IPS DF 19.7 (cell line): ENCODE measurements at regions not wholly inside any gene's neighbourhood (a gene's known extent, or its start where the extent isn't known, plus 50 kb on each side); places are given as distances from the start of the nearest gene placed in this dataset.
"Not testable (repeated sequence)": the region's sequence is repeated elsewhere in the genome, so short reads cannot be mapped to it uniquely, and the experiment has no call there.

Source experiments
- DNase-seq: peaks from one replicate; pipeline ENCODE4 v3.0.0-alpha.2; 2013; ENCODE audit warnings: low read depth, low spot score

DNA sequence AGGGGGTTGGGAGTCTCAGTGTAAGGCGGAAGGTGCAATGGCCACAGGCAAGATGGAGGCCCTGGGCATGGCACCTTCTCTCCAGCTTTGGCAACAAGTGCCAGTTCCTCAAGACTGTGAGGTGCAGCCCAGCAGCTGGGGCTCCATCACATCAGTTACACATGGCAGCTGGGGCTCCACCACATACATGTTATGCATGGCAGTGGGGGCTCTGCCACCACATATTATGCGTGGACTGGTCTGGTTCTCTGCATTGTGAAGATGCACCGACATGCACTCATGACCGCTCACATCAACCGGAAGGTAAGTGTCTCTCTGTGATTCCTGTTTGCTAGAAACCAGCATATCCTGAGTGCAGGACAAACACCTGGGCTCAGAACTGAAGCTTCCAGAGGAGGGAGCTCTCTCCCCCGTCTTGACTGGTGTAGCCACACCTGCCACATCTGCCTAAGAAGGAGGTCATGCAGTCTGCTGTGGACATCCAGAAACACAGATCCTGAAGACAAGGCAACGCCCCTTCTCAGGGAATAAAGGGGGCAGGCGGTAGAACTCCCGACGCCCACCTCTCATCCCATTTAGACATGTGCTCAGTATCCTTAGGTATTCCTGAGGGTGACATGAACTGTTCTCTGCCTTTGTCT, 104.1 kb upstream of the TMPRSS2 start:
- DNase-seq = no peak

GRCh38 chr21:41611441-41611840, 103.5 kb upstream of the TMPRSS2 start:
- no peak for DNase-seq

GRCh38 chr21:41610840-41611115, 102.8 kb upstream of the TMPRSS2 start:
- not testable (repeated sequence) for DNase-seq

- DNase-seq = no peak
Observed at GRCh38 chr21:41610042-41610839, 102.3 kb upstream of the TMPRSS2 start.

DNA sequence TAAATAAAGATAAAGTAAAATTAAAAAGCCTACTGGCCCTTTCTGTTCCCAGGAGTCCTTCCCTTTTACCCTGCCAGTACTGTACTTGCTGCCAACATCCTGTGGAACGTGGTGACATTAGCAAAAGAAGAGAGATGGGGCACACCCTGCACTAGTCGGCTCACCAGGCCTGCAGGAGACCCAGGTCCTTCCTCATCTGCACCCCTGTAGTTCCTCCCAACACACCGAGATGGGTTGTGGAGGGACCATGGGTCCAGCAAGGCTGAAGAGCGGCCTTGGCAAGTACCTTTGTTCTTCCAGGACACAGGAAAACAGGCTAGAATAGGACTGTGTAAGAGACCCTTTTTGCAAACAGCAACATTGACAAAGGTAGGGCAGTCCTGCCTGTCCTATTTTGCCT, 98.7 kb upstream of the TMPRSS2 start:
- no peak for DNase-seq

DNA sequence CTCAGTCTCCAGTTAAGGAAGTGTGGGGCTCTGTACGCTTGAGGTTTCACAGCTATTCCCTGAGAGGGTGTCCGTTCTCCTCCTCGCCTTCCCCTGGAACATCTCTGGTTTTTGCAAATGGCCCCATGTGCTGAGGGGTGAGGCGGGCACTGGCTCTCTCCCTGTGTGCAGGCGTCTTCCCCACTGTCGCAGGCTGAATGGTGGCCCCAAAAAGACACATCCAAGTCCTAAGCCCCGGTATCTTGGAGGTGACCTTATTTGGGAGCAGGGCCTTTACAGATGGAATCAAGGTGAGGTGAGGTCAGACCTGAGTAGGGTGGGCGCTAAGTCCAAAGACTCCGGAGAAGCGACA, 98.0 kb upstream of the TMPRSS2 start:
- no peak for DNase-seq

- no peak for DNase-seq
Observed at GRCh38 chr21:41605178-41605933, 97.4 kb upstream of the TMPRSS2 start.

- no peak for DNase-seq
Observed at GRCh38 chr21:41604583-41605041, 96.7 kb upstream of the TMPRSS2 start.

- DNase-seq = no peak
Observed at GRCh38 chr21:41603476-41603875, 95.5 kb upstream of the TMPRSS2 start.

- DNase-seq = no peak
Observed at GRCh38 chr21:41602531-41602930, 94.6 kb upstream of the TMPRSS2 start.

DNA sequence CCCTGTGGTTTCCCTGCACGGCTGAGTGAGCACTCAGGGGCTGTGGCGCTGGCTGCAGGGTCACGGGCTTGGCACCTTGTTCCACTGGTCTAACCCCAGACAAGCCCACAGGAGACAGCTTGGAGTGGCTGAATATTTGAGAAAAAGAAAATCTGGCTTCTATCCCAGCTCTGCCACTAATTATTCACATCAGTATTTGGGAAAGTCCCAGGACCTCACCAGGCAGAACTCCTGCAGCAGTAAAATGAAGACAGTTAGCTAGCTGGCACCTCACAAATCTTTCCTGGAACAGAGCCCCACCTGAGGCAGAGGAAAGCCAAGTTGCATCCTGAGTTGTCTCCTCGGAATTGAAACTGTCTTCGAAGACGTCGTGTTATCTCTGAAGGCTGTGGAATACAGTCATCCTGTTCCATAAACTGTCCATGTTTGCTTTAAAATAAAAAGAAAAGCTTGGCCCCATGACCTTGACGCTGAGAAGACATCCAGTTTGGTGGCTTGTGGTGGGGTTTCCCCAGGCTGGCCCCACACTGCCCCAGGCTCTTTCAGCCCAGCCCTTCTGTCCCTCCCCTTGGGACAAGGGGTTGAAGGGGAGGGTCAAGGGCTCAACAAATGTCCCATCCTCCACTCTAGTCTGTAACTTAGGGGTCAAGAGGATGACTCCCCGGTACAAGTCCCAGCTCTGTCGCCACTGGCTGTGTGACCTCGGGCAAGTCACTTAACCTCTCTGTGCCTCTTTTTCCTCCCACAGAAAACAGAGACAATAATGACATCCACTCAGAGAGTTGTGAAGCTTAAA, 93.8 kb upstream of the TMPRSS2 start:
- no peak for DNase-seq

DNA sequence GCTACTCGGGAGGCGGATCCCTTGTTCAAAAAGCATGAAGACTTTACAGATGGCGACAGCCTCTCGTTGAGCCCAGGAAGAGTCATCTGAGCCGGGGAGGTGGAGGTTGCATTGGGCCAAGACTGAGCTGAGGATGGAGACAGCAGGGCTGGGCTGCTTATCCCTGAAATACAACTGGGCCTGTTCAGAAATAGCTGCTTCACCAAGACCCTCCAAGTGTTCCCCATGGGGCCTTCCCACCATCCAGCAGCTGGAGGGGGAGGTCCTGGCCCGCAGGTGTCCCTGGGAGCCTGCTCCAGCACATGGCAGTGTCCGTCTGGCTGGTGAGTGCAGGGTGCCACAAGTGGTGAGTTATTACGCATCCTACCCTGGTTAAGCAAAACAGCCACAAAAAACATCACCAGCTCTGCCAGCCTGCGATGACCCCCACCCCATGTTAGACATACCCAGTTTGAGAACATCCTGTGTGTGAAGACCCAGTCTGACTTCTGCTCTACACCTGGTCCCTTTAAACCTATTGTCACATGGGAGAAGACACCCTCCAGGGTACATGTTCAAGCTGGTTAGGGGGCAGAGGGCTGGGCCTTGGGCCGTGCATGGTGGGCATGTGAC, 93.1 kb upstream of the TMPRSS2 start:
- DNase-seq = no peak

GRCh38 chr21:41600556-41600955, 92.6 kb upstream of the TMPRSS2 start:
- no peak for DNase-seq

GRCh38 chr21:41600116-41600515, 92.2 kb upstream of the TMPRSS2 start:
- DNase-seq = no peak

DNA sequence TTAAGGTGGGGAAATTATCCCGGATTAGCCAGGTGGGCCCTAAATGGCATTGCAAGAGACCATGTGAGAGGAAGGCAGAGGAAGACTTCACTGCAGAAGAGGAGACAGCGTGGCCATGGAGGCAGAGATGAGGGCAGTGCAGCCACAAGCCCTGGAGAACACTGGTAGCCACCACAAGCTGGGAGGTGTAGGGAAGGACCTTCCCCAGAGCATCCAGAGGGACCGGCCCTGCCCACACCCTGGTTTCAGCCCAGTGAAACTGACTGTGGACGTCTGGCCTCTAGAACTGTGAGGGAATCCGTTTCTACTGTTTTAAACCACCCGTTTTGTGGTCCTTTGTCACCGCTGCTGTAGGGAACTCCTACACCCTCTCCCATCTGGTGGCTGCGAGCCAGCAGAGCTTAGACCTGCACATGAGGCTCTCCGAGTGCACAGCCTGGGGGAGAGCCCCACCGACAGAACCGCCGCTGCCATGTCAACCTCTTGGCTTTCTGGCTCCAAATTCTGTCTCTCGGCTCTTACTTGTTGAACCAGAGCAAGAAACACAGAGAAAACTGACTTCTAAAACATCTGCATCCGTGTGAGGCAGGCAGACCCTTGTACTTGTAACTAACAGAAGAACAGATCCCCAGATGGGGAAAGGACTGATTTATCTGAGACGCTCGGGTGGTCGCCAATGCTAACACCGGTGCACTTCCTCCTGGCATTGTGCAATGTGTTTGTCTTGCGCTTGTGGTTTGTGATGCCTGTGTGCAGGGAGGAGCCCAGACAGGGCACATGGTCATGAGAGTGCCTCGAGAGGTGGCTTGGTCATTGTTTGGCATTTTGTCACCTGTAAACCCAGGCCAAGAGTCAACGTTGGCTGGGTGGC, 90.8 kb upstream of the TMPRSS2 start:
- no peak for DNase-seq

DNA sequence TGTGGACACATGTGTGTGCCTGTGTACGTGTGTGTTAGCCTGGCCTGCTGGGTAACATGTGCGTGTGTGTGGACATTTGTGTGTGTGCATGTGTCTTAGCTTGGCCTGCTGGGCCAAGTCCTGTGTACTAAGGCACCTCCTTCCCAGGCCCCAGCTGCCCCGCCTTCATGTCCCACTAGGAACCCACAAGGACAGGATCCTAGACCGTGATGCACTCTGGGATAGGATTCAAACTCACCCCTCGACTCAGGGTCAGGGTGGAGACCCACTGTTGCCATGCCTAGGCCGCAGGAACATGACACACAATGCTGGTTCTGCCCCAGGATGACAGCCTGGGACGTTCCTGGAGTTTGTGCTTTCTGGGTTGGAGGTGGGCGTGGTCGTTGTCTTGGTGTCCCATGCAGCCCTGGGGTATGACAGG, 89.9 kb upstream of the TMPRSS2 start:
- DNase-seq = no peak

DNA sequence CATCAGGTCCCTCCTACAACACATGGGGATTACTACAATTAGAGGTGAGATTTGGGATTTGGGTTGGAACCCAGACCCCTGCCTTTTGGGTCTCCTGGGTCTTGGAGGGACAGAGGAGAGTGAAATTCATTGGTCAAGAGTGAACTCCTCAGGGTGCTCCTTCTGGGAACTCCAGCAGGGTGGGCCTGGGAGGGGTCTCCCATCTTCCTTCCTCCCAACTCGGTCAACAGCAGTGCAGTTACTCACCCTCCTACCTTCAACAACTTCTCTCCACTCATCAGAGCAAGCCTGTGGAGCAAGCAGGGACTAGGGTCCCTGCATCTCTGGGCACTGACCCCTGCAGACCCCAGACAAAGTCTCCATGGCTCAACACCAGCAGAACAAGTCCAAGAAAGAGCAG, 89.3 kb upstream of the TMPRSS2 start:
- no peak for DNase-seq

DNA sequence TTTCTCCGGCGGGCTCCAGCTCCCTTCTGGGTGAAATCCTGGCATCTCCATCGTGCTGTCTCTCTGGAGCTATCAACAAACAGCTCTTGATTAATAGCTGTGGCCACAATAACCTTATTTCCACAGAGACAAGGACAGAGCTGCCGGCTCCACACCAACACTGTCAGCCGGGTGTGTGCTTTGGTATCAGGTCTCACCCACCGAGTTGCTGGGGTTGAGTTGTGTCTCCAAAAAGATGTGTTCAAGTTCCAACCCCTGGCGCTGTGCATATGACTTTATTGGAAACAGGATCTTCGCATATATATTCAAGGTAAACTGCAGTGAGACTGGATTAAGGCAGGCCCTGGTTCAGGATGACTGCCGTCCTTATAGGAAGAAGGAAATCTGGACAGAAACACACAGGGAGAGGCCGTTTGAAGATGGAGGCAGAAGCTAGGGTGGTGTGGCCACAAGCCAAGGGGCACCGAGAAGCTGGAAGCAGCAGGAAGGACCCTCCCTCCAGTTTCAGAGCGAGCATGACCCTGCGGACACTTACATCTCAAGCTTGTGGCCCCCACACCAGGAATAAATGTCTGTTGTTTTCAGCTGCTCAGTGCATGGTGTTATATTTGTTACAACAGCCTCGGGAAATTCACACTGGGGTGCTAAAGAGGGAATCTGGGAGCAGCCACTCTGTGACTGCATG, 88.4 kb upstream of the TMPRSS2 start:
- no peak for DNase-seq

- DNase-seq = no peak
Observed at GRCh38 chr21:41594268-41594667, 86.3 kb upstream of the TMPRSS2 start.

DNA sequence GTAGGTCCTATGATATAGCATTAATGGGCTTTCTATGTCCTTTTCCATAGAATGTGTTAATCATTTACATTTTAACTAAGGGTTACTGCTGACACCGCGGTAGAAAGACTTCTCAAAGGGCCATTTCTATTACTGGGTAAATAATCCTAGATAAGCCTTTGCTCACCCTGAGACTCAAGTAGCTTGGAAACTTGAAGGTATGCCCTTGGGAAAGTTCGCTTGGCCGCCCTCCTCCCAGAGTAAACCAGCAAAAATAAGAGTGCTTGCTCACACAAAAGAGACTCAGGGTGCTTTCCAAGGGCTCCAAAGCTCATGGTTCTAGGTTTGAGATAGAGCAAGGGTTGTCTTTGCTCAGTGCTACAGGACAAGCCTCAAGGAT, 85.8 kb upstream of the TMPRSS2 start:
- no peak for DNase-seq
